Neuronal stem cell (in vitro differentiated cells): ENCODE measurements at regions not wholly inside any gene's neighbourhood (a gene's known extent, or its start where the extent isn't known, plus 50 kb on each side); places are given as distances from the start of the nearest gene placed in this dataset.

Experiments used
- DNase-seq: peaks from one replicate; pipeline ENCODE4 v3.0.0-alpha.2; 2013; ENCODE audit warnings: low spot score
- H2AFZ ChIP-seq: one replicate; pipeline ENCODE4 v1.6.1; 2013; ENCODE audit warnings: mild to moderate bottlenecking, low read length, inconsistent platforms
- H2AK5ac ChIP-seq: 2 replicates; pipeline ENCODE4 v1.6.1; 2013; ENCODE audit warnings: low read depth, mild to moderate bottlenecking, inconsistent platforms, low read length, moderate library complexity, mixed read lengths
- H2BK120ac ChIP-seq: 2 replicates; pipeline ENCODE4 v1.6.1; 2013; ENCODE audit warnings: low read depth, mild to moderate bottlenecking, inconsistent platforms, low read length, moderate library complexity, mixed read lengths
- H2BK12ac ChIP-seq: one replicate; pipeline ENCODE4 v1.6.1; 2013; ENCODE audit warnings: low read length, inconsistent platforms
- H2BK15ac ChIP-seq: 2 replicates; pipeline ENCODE4 v1.6.1; 2013; ENCODE audit warnings: mild to moderate bottlenecking, low read length, inconsistent platforms, mixed read lengths
- H2BK5ac ChIP-seq: one replicate; pipeline ENCODE4 v1.6.1; 2013; ENCODE audit warnings: inconsistent platforms, mild to moderate bottlenecking, low read length, moderate library complexity
- H3K14ac ChIP-seq: one replicate; pipeline ENCODE4 v1.6.1; 2013; ENCODE audit warnings: low read length, inconsistent platforms
- H3K18ac ChIP-seq: 2 replicates; pipeline ENCODE4 v1.6.1; 2013; ENCODE audit warnings: low read length, inconsistent platforms
- H3K23ac ChIP-seq: 2 replicates; pipeline ENCODE4 v1.6.1; 2013; ENCODE audit warnings: low read depth, mild to moderate bottlenecking, mixed read lengths, low read length, inconsistent platforms; ENCODE audit not compliant: poor library complexity
- H3K27ac ChIP-seq: replicated peaks from 3 replicates; pipeline ENCODE4 v1.5.1; 2013; ENCODE audit warnings: low read length, inconsistent platforms
- H3K27me3 ChIP-seq, 3 experiments: 2 replicates each; pipeline ENCODE4 v1.6.1; 2013; ENCODE audit warnings: low read length in 3 of 3, mild to moderate bottlenecking in 2 of 3, inconsistent platforms in 1 of 3, low read depth in 1 of 3, mixed read lengths in 1 of 3, moderate library complexity in 1 of 3; ENCODE audit not compliant: control insufficient read depth in 3 of 3, insufficient read depth in 3 of 3
- H3K36me3 ChIP-seq, 2 donors: replicated peaks in 1 of 2; 2 replicates each; pipeline ENCODE4 v1.6.1; 2013; ENCODE audit warnings: low read length in 2 of 2; ENCODE audit not compliant: control insufficient read depth in 2 of 2, insufficient read depth in 2 of 2
- H3K4ac ChIP-seq: 2 replicates; pipeline ENCODE4 v1.6.1; 2013; ENCODE audit warnings: inconsistent platforms, mild to moderate bottlenecking, low read length, moderate library complexity
- H3K4me1 ChIP-seq, 2 donors: 1 replicate in 1 of 2; 2 replicates in 1 of 2; pipeline ENCODE4 v1.6.1; 2013; ENCODE audit warnings: low read length in 2 of 2, low read depth in 1 of 2; ENCODE audit not compliant: control insufficient read depth in 2 of 2, insufficient read depth in 1 of 2
- H3K4me2 ChIP-seq: one replicate; pipeline ENCODE4 v1.6.1; 2013; ENCODE audit warnings: mild to moderate bottlenecking, low read length, inconsistent platforms; ENCODE audit not compliant: insufficient read depth, poor library complexity, severe bottlenecking
- H3K4me3 ChIP-seq, 2 donors: 2 replicates each; pipeline ENCODE4 v1.5.1; 2013; ENCODE audit warnings: low read length in 2 of 2, mild to moderate bottlenecking in 2 of 2, inconsistent platforms in 1 of 2, moderate library complexity in 1 of 2
- H3K79me1 ChIP-seq: one replicate; pipeline ENCODE4 v1.6.1; 2013; ENCODE audit warnings: low read depth, mild to moderate bottlenecking, inconsistent platforms, low read length, moderate library complexity
- H3K9ac ChIP-seq: one replicate; pipeline ENCODE4 v1.6.1; 2013; ENCODE audit warnings: mild to moderate bottlenecking, low read depth, low read length, inconsistent platforms; ENCODE audit not compliant: poor library complexity
- H3K9me3 ChIP-seq, 2 donors: replicated peaks in 1 of 2; 2 replicates each; pipeline versions ENCODE3 to v1.6.1; 2013; ENCODE audit warnings: low read length in 2 of 2, mild to moderate bottlenecking in 2 of 2, inconsistent platforms in 1 of 2, low read depth in 1 of 2, mixed read lengths in 1 of 2, moderate library complexity in 1 of 2; ENCODE audit not compliant: control insufficient read depth in 2 of 2, insufficient read depth in 1 of 2
- H4K8ac ChIP-seq: one replicate; pipeline ENCODE4 v1.6.1; 2013; ENCODE audit warnings: low read depth, mild to moderate bottlenecking, inconsistent platforms, low read length, moderate library complexity
- H4K91ac ChIP-seq: one replicate; pipeline ENCODE4 v1.6.1; 2013; ENCODE audit warnings: low read length, low read depth, mild to moderate bottlenecking, inconsistent platforms; ENCODE audit not compliant: poor library complexity
- WGBS, 2 donors: extraction: QIAGEN DNeasy Blood & Tissue Kit; methylation state at CpG; one replicate each; pipeline ENCODE4 v1.1.7; 2013; ENCODE audit warnings: missing lambda C conversion rate in 2 of 2, mixed read lengths in 1 of 2; ENCODE audit not compliant: insufficient read length in 2 of 2, insufficient replicate concordance in 1 of 2; ENCODE audit errors: extremely low coverage in 2 of 2; 5-methylcytosine and 5-hydroxymethylcytosine counted together

DNA sequence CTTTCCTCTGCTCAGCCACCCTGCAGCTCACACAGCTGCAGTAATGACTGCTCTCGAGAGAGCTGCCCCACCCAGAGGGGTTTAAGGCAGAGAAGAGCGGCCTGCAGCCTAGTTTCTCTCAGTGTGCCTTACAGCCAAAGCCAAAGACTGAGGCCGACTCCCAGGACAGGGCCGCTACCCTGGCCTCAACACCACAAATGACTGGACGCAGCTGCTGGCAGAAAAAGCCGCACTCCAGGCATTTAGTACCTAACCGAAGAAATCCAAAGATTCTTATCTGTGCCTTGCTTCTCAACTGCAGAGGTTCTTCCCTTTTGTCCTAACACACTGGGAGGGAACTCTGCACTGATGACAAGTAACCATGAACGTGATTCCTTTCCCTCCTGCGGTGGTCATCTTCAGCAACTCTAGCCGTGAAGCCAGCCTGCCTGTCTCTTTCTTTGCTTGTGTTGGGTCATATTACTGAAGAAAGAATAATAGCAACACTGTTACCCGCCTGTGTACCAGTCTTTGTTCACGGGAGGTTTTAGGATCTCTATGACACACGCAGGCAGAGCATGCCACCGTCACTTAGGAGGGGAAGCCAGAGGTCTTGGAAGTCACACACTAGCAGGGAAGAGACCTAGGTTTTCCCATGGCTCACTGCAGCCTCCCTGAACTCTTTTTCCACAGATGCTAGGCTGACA lies 202.7 kb downstream of the RHOU start:
- no CpG with 5 or more reads among the region's 14 CpGs for WGBS, 2 donors
- Histone ChIP-seq H3K9me3 (no peaks in the 10 kb centered on the region), H3K36me3 (no peaks in the 10 kb centered on the region), H3K4ac (no peak overlapping the region), H3K23ac (no peak overlapping the region), H2BK5ac (no peak overlapping the region), H2BK15ac (no peak overlapping the region), H2BK120ac (no peak overlapping the region), H3K9ac (no peak overlapping the region), H4K8ac (no peak overlapping the region), H2AK5ac (no peak overlapping the region), H3K79me1 (no peaks in the 10 kb centered on the region), H3K4me2 (no peak overlapping the region), H3K4me1 (peaks cover 5 to 16% of the 10 kb centered on the region in 2 donors), H2AFZ (peak overlapping the region; percentile 66), H3K27ac (no peak overlapping the region), H3K14ac (peak overlapping the region; percentile 11), H3K27me3 (no peaks in the 10 kb centered on the region), H4K91ac (no peak overlapping the region), H3K4me3 (no peak overlapping the region), H2BK12ac (no peak overlapping the region), H3K18ac (no peak overlapping the region)
- no peak for DNase-seq

DNA sequence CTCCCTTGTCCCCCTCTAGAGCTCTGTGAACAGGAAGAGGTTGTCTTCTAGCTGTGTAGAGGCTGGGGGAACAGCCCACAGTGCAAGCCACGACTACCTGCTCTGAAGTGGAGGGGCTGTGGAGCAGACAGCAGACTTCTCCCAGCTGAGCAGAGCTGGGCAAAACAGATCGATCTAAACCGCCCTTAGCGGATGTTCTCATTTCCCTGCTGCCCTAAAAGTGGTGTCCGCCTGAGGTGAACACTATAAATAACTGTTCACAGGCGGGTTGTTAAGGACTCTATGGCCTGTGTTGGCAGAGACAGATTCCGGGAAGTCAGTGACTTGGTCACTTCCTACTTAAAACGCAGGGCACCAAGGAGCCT lies 203.2 kb downstream of the RHOU start:
- H2BK12ac ChIP-seq: no peak overlapping the region
- H3K4me1 ChIP-seq: peaks cover 5 to 16% of the 10 kb centered on the region in 2 donors
- no peak overlapping the region for H3K27ac ChIP-seq
- peak overlapping the region; percentile 66 for H2AFZ ChIP-seq
- H3K4me2 ChIP-seq: no peak overlapping the region
- H3K79me1 ChIP-seq: no peaks in the 10 kb centered on the region
- no peak overlapping the region for H3K9ac ChIP-seq
- no peak overlapping the region for H3K4ac ChIP-seq
- no peak overlapping the region for H2BK5ac ChIP-seq
- no peaks in the 10 kb centered on the region for H3K36me3 ChIP-seq
- H3K14ac ChIP-seq: peak overlapping the region; percentile 11
- H4K8ac ChIP-seq: no peak overlapping the region
- no peak overlapping the region for H2AK5ac ChIP-seq
- H3K27me3 ChIP-seq: no peaks in the 10 kb centered on the region
- no CpG with 5 or more reads among the region's 8 CpGs for WGBS, 2 donors
- H3K23ac ChIP-seq: no peak overlapping the region
- H3K18ac ChIP-seq: peak overlapping the region; percentile 68
- no peak for DNase-seq
- H2BK15ac ChIP-seq: no peak overlapping the region
- H3K9me3 ChIP-seq: peaks cover 0 to 2% of the 10 kb centered on the region in 2 donors
- no peak overlapping the region for H2BK120ac ChIP-seq
- no peak overlapping the region for H3K4me3 ChIP-seq
- no peak overlapping the region for H4K91ac ChIP-seq

DNA sequence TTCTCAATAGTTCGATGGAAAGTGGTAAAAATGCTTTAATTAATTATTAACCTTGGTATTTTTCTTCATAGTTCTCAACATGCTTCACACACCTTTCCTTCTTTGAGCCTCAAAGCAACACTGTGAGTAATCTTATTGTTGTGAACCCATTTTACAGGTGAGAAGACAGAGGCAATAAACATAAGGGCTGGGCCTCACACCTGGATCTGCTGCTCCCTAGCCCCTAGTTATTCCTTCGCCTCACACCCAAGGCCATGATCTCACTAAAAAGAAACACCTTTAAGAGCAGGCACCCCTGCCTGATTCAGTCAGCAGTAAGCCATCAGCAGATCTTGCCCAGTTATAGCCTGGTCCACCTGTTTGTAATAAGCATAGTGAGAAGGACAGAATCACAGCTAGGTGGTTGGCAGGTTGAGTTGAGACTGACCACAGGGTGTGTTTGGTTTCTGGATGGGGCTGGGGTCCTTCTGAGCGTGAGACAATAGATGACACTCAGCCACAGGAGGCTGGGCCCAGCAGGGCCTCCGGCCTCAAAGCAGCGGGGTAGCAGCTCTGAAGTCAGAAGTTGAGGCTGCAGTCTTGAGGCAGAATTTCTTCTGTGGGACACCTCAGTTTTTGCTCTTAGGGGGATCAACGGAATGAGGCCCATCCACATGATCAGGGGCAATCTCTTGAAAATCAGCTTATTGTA lies 203.9 kb downstream of the RHOU start:
- H3K4me1 ChIP-seq: peaks cover 5 to 16% of the 10 kb centered on the region in 2 donors
- H3K36me3 ChIP-seq: no peaks in the 10 kb centered on the region
- H3K4me3 ChIP-seq: no peak overlapping the region
- H3K9me3 ChIP-seq: peaks cover 0 to 2% of the 10 kb centered on the region in 2 donors
- H2BK15ac ChIP-seq: no peak overlapping the region
- H3K18ac ChIP-seq: no peak overlapping the region
- H2BK5ac ChIP-seq: no peak overlapping the region
- no peak overlapping the region for H3K4ac ChIP-seq
- no peak overlapping the region for H2AK5ac ChIP-seq
- no peak for DNase-seq
- no peaks in the 10 kb centered on the region for H3K79me1 ChIP-seq
- no peak overlapping the region for H2BK12ac ChIP-seq
- H3K4me2 ChIP-seq: no peak overlapping the region
- no peak overlapping the region for H2BK120ac ChIP-seq
- H3K27ac ChIP-seq: no peak overlapping the region
- H3K27me3 ChIP-seq: no peaks in the 10 kb centered on the region
- no peak overlapping the region for H4K8ac ChIP-seq
- no peak overlapping the region for H4K91ac ChIP-seq
- H2AFZ ChIP-seq: no peak overlapping the region
- no peak overlapping the region for H3K14ac ChIP-seq
- no peak overlapping the region for H3K23ac ChIP-seq
- WGBS, 2 donors: no CpG with 5 or more reads among the region's 6 CpGs
- H3K9ac ChIP-seq: no peak overlapping the region

DNA sequence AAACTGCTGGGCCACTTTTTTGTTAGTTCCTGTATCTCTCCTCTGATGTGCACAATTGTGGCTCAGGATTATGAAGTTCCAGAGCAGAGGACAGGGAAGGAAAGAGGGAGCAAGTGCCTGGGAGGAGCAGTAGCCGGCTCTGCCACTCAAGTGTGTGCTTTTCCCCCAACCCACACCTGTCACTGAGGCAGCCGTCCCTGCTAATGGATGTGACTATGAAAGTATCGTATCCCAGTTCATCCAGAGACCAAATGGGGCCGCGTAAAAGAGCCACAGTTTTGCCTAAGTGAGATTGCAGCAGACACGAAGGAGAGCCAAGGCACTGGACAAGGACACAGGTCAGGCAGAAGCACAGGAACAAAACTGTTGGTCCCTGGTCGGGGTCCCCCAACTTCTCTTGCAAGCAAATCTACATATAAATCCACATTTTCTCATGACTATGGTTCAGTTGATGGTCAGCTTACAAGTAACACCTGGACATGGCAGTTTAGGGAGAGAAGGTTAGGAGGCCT lies 204.7 kb downstream of the RHOU start:
- Histone ChIP-seq H3K18ac (no peak overlapping the region), H2AK5ac (no peak overlapping the region)
- no CpG with 5 or more reads among the region's 7 CpGs for WGBS, 2 donors

More for the DNA sequence above, 204.7 kb downstream of the RHOU start:
- no peak for DNase-seq
- no peak overlapping the region for H3K14ac ChIP-seq
- H3K4ac ChIP-seq: no peak overlapping the region
- no peak overlapping the region for H4K8ac ChIP-seq
- no peak overlapping the region for H2AFZ ChIP-seq
- peaks cover 0 to 2% of the 10 kb centered on the region in 2 donors for H3K9me3 ChIP-seq
- no peak overlapping the region for H2BK12ac ChIP-seq
- no peak overlapping the region for H3K4me3 ChIP-seq
- no peak overlapping the region for H2BK120ac ChIP-seq
- no peak overlapping the region for H4K91ac ChIP-seq
- no peaks in the 10 kb centered on the region for H3K27me3 ChIP-seq
- H3K4me1 ChIP-seq: peaks cover 5 to 16% of the 10 kb centered on the region in 2 donors
- no peak overlapping the region for H2BK5ac ChIP-seq
- no peak overlapping the region for H3K9ac ChIP-seq
- H3K23ac ChIP-seq: no peak overlapping the region
- H3K36me3 ChIP-seq: no peaks in the 10 kb centered on the region
- H3K4me2 ChIP-seq: no peak overlapping the region
- no peak overlapping the region for H2BK15ac ChIP-seq
- H3K27ac ChIP-seq: no peak overlapping the region
- H3K79me1 ChIP-seq: no peaks in the 10 kb centered on the region
